HG03521 (cell line): ENCODE measurements at regions not wholly inside any gene's neighbourhood (a gene's known extent, or its start where the extent isn't known, plus 50 kb on each side); places are given as distances from the start of the nearest gene placed in this dataset.
A peak's percentile ranks its signal among the peaks of the same experiment; 100 is the strongest.
"Not testable (repeated sequence)": the region's sequence is repeated elsewhere in the genome, so short reads cannot be mapped to it uniquely, and the experiment has no call there.

ENCODE experiments used
- ATAC-seq: cut with Tn5 transposase; IDR thresholded peaks from one replicate; pipeline ENCODE4 v1.9.1; 2021; ENCODE audit warnings: mild to moderate bottlenecking, moderate library complexity; ENCODE audit not compliant: unreplicated experiment

GRCh38 chr14:36418937-36419336 lies 98.5 kb upstream of the MBIP start:
- ATAC-seq: no peak

- ATAC-seq: not testable (repeated sequence)
Observed at GRCh38 chr14:36411951-36412350, 91.5 kb upstream of the MBIP start.

GRCh38 chr14:36408388-36408787 lies 88.0 kb upstream of the MBIP start:
- ATAC-seq: no peak

- no peak for ATAC-seq
Observed at GRCh38 chr14:36405589-36406274, 85.3 kb upstream of the MBIP start.

GRCh38 chr14:36402867-36403266 lies 82.4 kb upstream of the MBIP start:
- no peak for ATAC-seq

- no peak for ATAC-seq
Observed at GRCh38 chr14:36398463-36399291, 78.2 kb upstream of the MBIP start.

- no peak for ATAC-seq
Observed at GRCh38 chr14:36397357-36397756, 76.9 kb upstream of the MBIP start.

- ATAC-seq: no peak
Observed at GRCh38 chr14:36396798-36397197, 76.4 kb upstream of the MBIP start.

GRCh38 chr14:36394593-36394992 lies 74.2 kb upstream of the MBIP start:
- no peak for ATAC-seq

GRCh38 chr14:36390718-36391117 lies 70.3 kb upstream of the MBIP start:
- no peak for ATAC-seq

GRCh38 chr14:36383767-36384431 lies 63.5 kb upstream of the MBIP start:
- ATAC-seq: no peak

GRCh38 chr14:36373982-36374673 lies 53.7 kb upstream of the MBIP start:
- peak; percentile 85 for ATAC-seq
